CD4-positive, CD25-positive, alpha-beta regulatory T cell (primary cell): ENCODE measurements at regions not wholly inside any gene's neighbourhood (a gene's known extent, or its start where the extent isn't known, plus 50 kb on each side); places are given as distances from the start of the nearest gene placed in this dataset.

ENCODE experiments used
- ATAC-seq, 2 donors: fragments of 150-1000 bp; cut with Tn5 transposase; one replicate each; pipeline ENCODE4 v1.10.0; 2021; ENCODE audit warnings: low read depth in 2 of 2, moderate number of reproducible peaks in 2 of 2, moderate library complexity in 1 of 2
- DNase-seq, 3 donors: peaks; one replicate each; pipeline versions ENCODE4 v3.0.0 to v3.0.0-alpha.2; 2012 to 2022; ENCODE audit warnings: mixed read lengths in 1 of 3
- H3K27ac ChIP-seq: one replicate; pipeline ENCODE4 v1.7.0; 2013; ENCODE audit warnings: mild to moderate bottlenecking, low read length; ENCODE audit not compliant: insufficient read depth, poor library complexity, severe bottlenecking
- H3K27me3 ChIP-seq: one replicate; pipeline ENCODE4 v1.7.0; 2013; ENCODE audit warnings: low read length; ENCODE audit not compliant: control insufficient read depth, insufficient read depth
- H3K36me3 ChIP-seq: one replicate; pipeline ENCODE4 v1.7.0; 2013; ENCODE audit warnings: mild to moderate bottlenecking, low read length, moderate library complexity; ENCODE audit not compliant: control insufficient read depth, insufficient read depth
- H3K4me1 ChIP-seq: 2 replicates; pipeline ENCODE4 v1.7.0; 2013; ENCODE audit warnings: mild to moderate bottlenecking, low read length; ENCODE audit not compliant: insufficient read depth, control insufficient read depth, poor library complexity, severe bottlenecking
- H3K4me3 ChIP-seq: one replicate; pipeline ENCODE4 v1.7.0; 2013; ENCODE audit warnings: low read depth, mild to moderate bottlenecking, low read length, moderate library complexity
- H3K9me3 ChIP-seq, 2 experiments: 1 replicate in 1 of 2; 2 replicates in 1 of 2; pipeline ENCODE4 v1.7.0; 2013; ENCODE audit warnings: low read length in 2 of 2, mild to moderate bottlenecking in 1 of 2, moderate library complexity in 1 of 2; ENCODE audit not compliant: control insufficient read depth in 2 of 2
- H3K27ac Mint-ChIP-seq, 3 donors: one replicate each; pipeline ENCODE4 v1.8.0; 2020 to 2022; ENCODE audit warnings: mild to moderate bottlenecking in 3 of 3, mixed read lengths in 3 of 3, moderate library complexity in 2 of 3
- H3K27me3 Mint-ChIP-seq: one replicate; pipeline ENCODE4 v1.8.0; 2022; ENCODE audit warnings: mild to moderate bottlenecking, mixed read lengths
- H3K36me3 Mint-ChIP-seq: one replicate; pipeline ENCODE4 v1.8.0; 2020; ENCODE audit warnings: mixed read lengths
- H3K4me1 Mint-ChIP-seq, 4 donors: one replicate each; pipeline ENCODE4 v1.8.0; 2020 to 2022; ENCODE audit warnings: mixed read lengths in 4 of 4, mild to moderate bottlenecking in 1 of 4
- H3K4me3 Mint-ChIP-seq, 4 donors: one replicate each; pipeline ENCODE4 v1.8.0; 2020 to 2022; ENCODE audit warnings: mild to moderate bottlenecking in 4 of 4, mixed read lengths in 4 of 4, moderate library complexity in 3 of 4
- H3K9me3 Mint-ChIP-seq, 7 donors: one replicate each; pipeline ENCODE4 v1.8.0; 2020 to 2022; ENCODE audit warnings: mixed read lengths in 7 of 7, mild to moderate bottlenecking in 3 of 7, moderate library complexity in 2 of 7

DNA sequence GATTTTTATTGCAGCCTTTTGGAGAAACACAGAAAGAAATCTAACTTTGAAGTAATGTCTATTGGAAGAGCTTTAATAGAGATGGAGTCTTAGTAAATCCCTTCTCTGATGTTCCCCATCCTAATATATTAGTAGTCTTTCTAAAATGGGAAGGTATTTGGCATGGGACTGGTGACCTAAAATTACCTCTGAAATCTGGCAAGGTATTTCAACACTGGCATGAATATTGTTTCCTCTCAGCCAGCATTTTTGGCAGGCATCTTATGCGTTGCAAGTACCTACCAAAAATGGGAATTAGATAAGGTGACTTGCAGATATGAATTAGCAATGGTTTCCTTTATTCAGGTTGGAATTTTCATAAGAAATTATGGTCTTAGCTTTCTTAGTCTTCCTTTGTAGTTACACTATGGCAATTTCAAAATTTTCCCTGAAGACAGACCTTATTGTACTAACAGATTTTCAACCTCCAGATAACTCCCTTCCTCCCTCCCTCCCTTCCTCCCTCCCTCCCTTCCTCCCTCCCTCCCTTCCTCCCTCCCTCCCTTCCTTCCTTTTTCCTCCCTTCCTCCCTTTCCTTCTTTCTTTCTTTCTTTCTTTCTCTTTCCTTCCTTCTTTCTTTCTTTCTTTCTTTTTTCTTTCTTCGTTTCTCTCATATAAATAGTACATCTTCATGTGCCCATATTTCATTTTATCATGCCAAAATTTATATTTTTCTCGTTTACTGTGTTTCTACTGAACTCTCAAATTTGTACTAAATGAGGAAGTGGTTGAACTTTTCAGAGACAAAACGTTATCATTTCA lies 168.2 kb upstream of the KCNMB2 start:
- DNase-seq, result no peak
- no peak overlapping the region for H3K4me3 ChIP-seq
- H3K27me3 ChIP-seq, result peaks cover 4% of the 10 kb centered on the region
- H3K27me3 Mint-ChIP-seq, result no peaks in the 10 kb centered on the region
- no peak overlapping the region for H3K27ac ChIP-seq
- H3K36me3 ChIP-seq, result no peaks in the 10 kb centered on the region
- H3K9me3 ChIP-seq, result peaks cover 0 to 3% of the 10 kb centered on the region in 2 experiments
- no peak overlapping the region for H3K27ac Mint-ChIP-seq
- no peak for ATAC-seq
- H3K36me3 Mint-ChIP-seq, result no peaks in the 10 kb centered on the region
- H3K4me1 ChIP-seq, result no peaks in the 10 kb centered on the region
- H3K4me1 Mint-ChIP-seq, result no peaks in the 10 kb centered on the region
- H3K9me3 Mint-ChIP-seq, result peaks cover 0 to 12% (median 9%) of the 10 kb centered on the region in 7 donors
- no peak overlapping the region for H3K4me3 Mint-ChIP-seq

DNA sequence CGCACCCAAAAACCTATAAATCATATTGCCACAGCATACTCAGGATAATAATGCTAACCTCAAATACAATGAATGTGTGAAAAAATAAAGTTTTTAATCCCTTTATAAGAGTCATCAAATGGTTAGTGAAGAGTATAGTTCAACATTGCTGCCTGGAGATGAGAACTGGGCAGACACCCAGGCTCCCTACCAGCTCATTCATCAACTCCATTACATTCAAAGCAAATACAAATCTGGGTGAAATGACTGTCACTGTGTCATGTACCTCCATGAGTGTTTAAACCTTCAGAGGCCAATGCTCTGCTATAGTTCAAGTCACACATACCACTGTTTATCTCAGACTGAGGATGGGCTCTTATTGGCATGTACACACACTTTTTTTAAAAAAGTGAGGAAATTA lies 167.2 kb upstream of the KCNMB2 start:
- Mint-ChIP-seq H3K4me3 (no peak overlapping the region), H3K36me3 (no peaks in the 10 kb centered on the region), H3K27me3 (peaks cover 5% of the 10 kb centered on the region), H3K4me1 (no peaks in the 10 kb centered on the region), H3K27ac (no peak overlapping the region), H3K9me3 (peaks cover 0 to 9% (median 3%) of the 10 kb centered on the region in 7 donors)
- Histone ChIP-seq H3K9me3 (no peaks in the 10 kb centered on the region), H3K27me3 (peaks cover 4% of the 10 kb centered on the region), H3K4me1 (no peaks in the 10 kb centered on the region), H3K4me3 (no peak overlapping the region), H3K36me3 (no peaks in the 10 kb centered on the region), H3K27ac (no peak overlapping the region)
- ATAC-seq, result no peak
- no peak for DNase-seq

DNA sequence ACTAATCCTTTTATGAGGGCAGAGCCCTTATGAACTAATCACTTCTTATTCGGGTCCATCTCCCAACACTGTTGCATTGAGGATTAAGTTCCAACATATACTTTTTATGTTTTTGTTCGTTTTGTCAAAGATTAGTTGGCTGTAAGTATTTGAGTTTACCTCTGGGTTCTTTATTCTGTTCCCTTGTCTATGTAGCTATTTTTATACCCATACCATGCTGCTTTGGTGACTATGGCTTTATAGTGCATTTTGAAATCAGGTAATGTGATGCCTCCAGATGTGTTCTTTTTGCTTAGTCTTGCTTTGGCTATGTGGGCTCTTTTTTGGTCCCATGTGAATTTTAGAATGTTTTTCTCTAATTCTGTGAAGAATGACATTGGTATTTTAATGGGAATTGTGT lies 166.4 kb upstream of the KCNMB2 start:
- Mint-ChIP-seq H3K4me3 (no peak overlapping the region), H3K27ac (peak overlapping the region in 1 of 3 donors; percentile 32), H3K4me1 (no peaks in the 10 kb centered on the region), H3K36me3 (no peaks in the 10 kb centered on the region), H3K9me3 (peaks cover 0 to 7% (median 2%) of the 10 kb centered on the region in 7 donors), H3K27me3 (peaks cover 6% of the 10 kb centered on the region)
- Histone ChIP-seq H3K27me3 (peaks cover 4% of the 10 kb centered on the region), H3K4me1 (no peaks in the 10 kb centered on the region), H3K36me3 (no peaks in the 10 kb centered on the region), H3K9me3 (no peaks in the 10 kb centered on the region), H3K4me3 (no peak overlapping the region), H3K27ac (no peak overlapping the region)
- DNase-seq, result no peak
- ATAC-seq, result no peak

DNA sequence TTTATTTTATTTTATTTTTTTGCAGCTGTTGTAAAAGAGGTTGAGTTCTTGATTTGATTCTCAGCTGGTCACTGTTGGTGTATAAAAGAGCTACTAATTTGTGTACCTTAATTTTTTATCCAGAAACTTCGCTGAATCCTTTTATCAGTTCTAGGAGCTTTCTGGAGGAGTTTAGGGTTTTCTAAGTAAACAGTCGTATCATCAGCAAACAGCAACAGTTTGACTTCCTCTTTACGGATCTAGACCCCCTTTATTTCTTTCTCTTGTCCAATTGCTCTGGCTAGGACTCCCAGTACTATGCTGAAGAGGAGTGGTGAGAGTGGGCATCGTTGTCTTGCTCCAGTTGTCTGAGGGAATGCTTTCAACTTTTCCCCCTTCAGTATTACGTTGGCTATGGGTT lies 165.8 kb upstream of the KCNMB2 start:
- Mint-ChIP-seq H3K4me3 (no peak overlapping the region), H3K27me3 (peaks cover 9% of the 10 kb centered on the region)
- H3K9me3 ChIP-seq, result no peaks in the 10 kb centered on the region

DNA sequence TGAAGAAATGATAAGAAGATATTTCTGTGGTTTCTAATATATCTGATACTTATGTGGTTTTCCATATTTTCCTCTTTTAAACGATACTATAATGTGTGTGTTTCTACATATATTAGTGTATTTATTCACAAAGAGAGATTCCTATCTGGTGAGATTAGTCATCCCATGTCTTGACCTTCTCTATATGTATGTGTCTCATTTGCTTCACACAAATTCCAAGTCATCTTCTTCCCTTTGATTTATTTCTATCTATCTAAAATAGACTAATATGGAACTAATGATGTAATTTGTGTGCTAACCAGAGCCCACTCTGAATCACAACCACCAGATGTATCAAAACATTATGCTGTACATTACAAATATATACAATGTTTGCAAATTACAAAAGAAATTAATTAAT lies 154.7 kb upstream of the KCNMB2 start:
- Histone ChIP-seq H3K27ac (no peak overlapping the region), H3K4me3 (no peak overlapping the region), H3K4me1 (no peaks in the 10 kb centered on the region), H3K27me3 (no peaks in the 10 kb centered on the region), H3K9me3 (no peaks in the 10 kb centered on the region), H3K36me3 (no peaks in the 10 kb centered on the region)
- no peak for ATAC-seq
- Mint-ChIP-seq H3K36me3 (no peaks in the 10 kb centered on the region), H3K4me1 (no peaks in the 10 kb centered on the region), H3K27me3 (peaks cover 21% of the 10 kb centered on the region), H3K27ac (no peak overlapping the region), H3K4me3 (no peak overlapping the region), H3K9me3 (no peaks in the 10 kb centered on the region)
- DNase-seq, result no peak

More for the DNA sequence above, 165.8 kb upstream of the KCNMB2 start:
- H3K27ac Mint-ChIP-seq, result no peak overlapping the region
- Histone ChIP-seq H3K36me3 (no peaks in the 10 kb centered on the region), H3K27ac (no peak overlapping the region), H3K27me3 (peaks cover 4% of the 10 kb centered on the region), H3K4me1 (no peaks in the 10 kb centered on the region), H3K4me3 (no peak overlapping the region)
- H3K9me3 Mint-ChIP-seq, result peaks cover 0 to 6% (median 2%) of the 10 kb centered on the region in 7 donors
- DNase-seq, result no peak
- H3K36me3 Mint-ChIP-seq, result no peaks in the 10 kb centered on the region
- no peak for ATAC-seq
- no peaks in the 10 kb centered on the region for H3K4me1 Mint-ChIP-seq

DNA sequence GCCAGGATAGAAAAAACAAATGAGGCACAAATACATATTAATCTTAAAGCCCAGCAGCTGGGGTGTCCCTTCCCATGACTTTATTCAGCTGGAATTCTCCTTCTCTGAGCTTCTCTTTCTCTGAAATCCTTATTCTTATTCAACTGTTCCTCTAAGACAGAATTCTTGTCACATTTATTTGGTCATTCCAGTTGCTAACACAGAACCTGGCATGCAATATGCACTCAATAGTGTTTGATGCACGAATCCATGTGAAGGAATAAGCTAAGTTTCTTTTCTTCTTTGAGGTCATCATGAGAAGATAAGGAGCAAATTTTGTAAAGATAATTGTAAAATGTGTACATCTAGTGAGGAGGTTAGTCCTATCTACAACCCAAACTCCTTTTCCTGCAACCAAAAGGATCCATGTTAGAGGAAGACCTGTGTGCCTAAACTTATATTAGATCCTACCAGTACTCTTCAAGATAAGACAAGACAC lies 154.2 kb upstream of the KCNMB2 start:
- no peaks in the 10 kb centered on the region for H3K4me1 ChIP-seq
- ATAC-seq (no peak), DNase-seq (no peak)
- H3K27me3 Mint-ChIP-seq, result peaks cover 21% of the 10 kb centered on the region
- no peaks in the 10 kb centered on the region for H3K36me3 ChIP-seq
- H3K9me3 ChIP-seq, result no peaks in the 10 kb centered on the region
- no peaks in the 10 kb centered on the region for H3K4me1 Mint-ChIP-seq
- H3K27me3 ChIP-seq, result no peaks in the 10 kb centered on the region
- H3K4me3 ChIP-seq, result no peak overlapping the region
- H3K27ac ChIP-seq, result no peak overlapping the region
- no peaks in the 10 kb centered on the region for H3K36me3 Mint-ChIP-seq
- no peaks in the 10 kb centered on the region for H3K9me3 Mint-ChIP-seq
- H3K27ac Mint-ChIP-seq, result no peak overlapping the region
- H3K4me3 Mint-ChIP-seq, result no peak overlapping the region

DNA sequence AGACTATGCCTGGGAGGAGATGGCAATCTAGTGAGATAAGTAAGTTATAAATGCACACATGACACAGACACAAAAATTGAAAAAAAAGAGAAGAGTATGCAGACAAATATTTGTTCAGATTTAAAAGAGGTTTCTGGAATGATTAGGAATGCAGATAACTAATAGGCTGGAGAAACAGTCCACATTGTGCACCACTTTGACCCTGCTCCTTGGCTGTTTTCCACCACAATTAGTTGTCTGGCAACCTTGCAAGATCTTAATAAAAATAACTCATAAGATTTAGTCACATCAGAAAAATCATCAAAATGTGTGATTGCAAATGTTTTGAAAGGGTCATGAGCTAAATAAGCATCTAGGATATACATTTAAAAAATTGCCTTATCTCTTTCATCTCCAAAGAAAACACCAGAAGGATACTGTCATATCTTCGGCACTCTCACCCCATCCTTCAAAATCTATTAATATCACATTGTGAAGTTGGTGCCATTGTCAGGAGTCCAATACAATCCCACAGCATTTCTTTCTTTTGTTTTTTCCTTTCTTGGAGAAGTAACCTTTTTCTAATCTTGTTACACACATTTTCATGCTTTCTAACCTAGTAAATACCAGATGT lies 153.7 kb upstream of the KCNMB2 start:
- Histone ChIP-seq H3K36me3 (no peaks in the 10 kb centered on the region), H3K27ac (no peak overlapping the region), H3K4me1 (no peaks in the 10 kb centered on the region), H3K4me3 (no peak overlapping the region), H3K9me3 (no peaks in the 10 kb centered on the region), H3K27me3 (no peaks in the 10 kb centered on the region)
- DNase-seq (no peak), ATAC-seq (no peak)
- Mint-ChIP-seq H3K27ac (no peak overlapping the region), H3K4me1 (no peaks in the 10 kb centered on the region), H3K4me3 (no peak overlapping the region), H3K27me3 (peaks cover 20% of the 10 kb centered on the region), H3K9me3 (no peaks in the 10 kb centered on the region), H3K36me3 (no peaks in the 10 kb centered on the region)
